DND-41 (cell line): ENCODE measurements at regions not wholly inside any gene's neighbourhood (a gene's known extent, or its start where the extent isn't known, plus 50 kb on each side); places are given as distances from the start of the nearest gene placed in this dataset.
"Not testable (repeated sequence)": the region's sequence is repeated elsewhere in the genome, so short reads cannot be mapped to it uniquely, and the experiment has no call there.

Experiments
- ATAC-seq: fragments of 200-7000 bp; cut with Tn5 transposase; 3 replicates; pipeline ENCODE4 v1.9.1; 2021; ENCODE audit warnings: low read depth; ENCODE audit not compliant: insufficient read depth
- DNase-seq: peaks from one replicate; pipeline ENCODE4 v3.0.0-alpha.2; 2020
- H2AFZ ChIP-seq: 2 replicates; pipeline ENCODE4 v1.6.0; 2012; ENCODE audit warnings: low read depth, low read length
- H3K27ac ChIP-seq: 2 replicates; pipeline ENCODE4 v1.5.1; 2012; ENCODE audit warnings: low read length, inconsistent platforms
- H3K27me3 ChIP-seq: fragments of 200-600 bp; sonication (generic); 2 replicates; pipeline ENCODE4 v1.6.0; 2012; ENCODE audit warnings: low read length, mild to moderate bottlenecking, inconsistent platforms; ENCODE audit not compliant: insufficient read depth, poor library complexity
- H3K36me3 ChIP-seq: 2 replicates; pipeline ENCODE4 v1.5.1; 2012; ENCODE audit warnings: low read length, inconsistent platforms; ENCODE audit not compliant: insufficient read depth
- H3K4me1 ChIP-seq: 2 replicates; pipeline ENCODE4 v1.5.1; 2012; ENCODE audit warnings: mild to moderate bottlenecking, low read length; ENCODE audit not compliant: insufficient read depth
- H3K4me2 ChIP-seq: 2 replicates; pipeline ENCODE4 v1.6.0; 2012; ENCODE audit warnings: mild to moderate bottlenecking, moderate library complexity, low read length, inconsistent platforms; ENCODE audit not compliant: insufficient read depth
- H3K4me3 ChIP-seq, 2 experiments: fragments of 200-600 bp in 1 of 2; shearing (Covaris generic) in 1 of 2; 2 replicates each; pipeline ENCODE4 v1.5.1; 2012 to 2016; ENCODE audit warnings: inconsistent platforms in 2 of 2, low read length in 2 of 2, mild to moderate bottlenecking in 2 of 2, low read depth in 1 of 2, moderate library complexity in 1 of 2
- H3K79me2 ChIP-seq: 2 replicates; pipeline ENCODE4 v1.6.0; 2012; ENCODE audit warnings: low read length, inconsistent platforms; ENCODE audit not compliant: insufficient read depth
- H3K9ac ChIP-seq: 2 replicates; pipeline ENCODE4 v1.6.0; 2012; ENCODE audit warnings: low read depth, mild to moderate bottlenecking, inconsistent platforms, low read length, moderate library complexity
- H3K9me3 ChIP-seq: 2 replicates; pipeline ENCODE4 v1.5.1; 2012; ENCODE audit warnings: low read length, moderate library complexity, mild to moderate bottlenecking, inconsistent platforms; ENCODE audit not compliant: insufficient read depth, severe bottlenecking
- H4K20me1 ChIP-seq: 2 replicates; pipeline ENCODE4 v1.6.0; 2012; ENCODE audit warnings: low read length; ENCODE audit not compliant: insufficient read depth
- CTCF ChIP-seq: IDR thresholded peaks from 2 replicates; pipeline ENCODE4 v1.5.1; 2012; ENCODE audit warnings: borderline replicate concordance, low read length, moderate library complexity, mild to moderate bottlenecking; ENCODE audit not compliant: poor library complexity, severe bottlenecking; ENCODE audit errors: extremely low read depth
- EZH2 ChIP-seq: IDR thresholded peaks from 3 replicates; pipeline ENCODE4 v1.6.1; 2012; ENCODE audit warnings: borderline replicate concordance, low read depth, mild to moderate bottlenecking, moderate library complexity, low read length, inconsistent platforms; ENCODE audit not compliant: severe bottlenecking

DNA sequence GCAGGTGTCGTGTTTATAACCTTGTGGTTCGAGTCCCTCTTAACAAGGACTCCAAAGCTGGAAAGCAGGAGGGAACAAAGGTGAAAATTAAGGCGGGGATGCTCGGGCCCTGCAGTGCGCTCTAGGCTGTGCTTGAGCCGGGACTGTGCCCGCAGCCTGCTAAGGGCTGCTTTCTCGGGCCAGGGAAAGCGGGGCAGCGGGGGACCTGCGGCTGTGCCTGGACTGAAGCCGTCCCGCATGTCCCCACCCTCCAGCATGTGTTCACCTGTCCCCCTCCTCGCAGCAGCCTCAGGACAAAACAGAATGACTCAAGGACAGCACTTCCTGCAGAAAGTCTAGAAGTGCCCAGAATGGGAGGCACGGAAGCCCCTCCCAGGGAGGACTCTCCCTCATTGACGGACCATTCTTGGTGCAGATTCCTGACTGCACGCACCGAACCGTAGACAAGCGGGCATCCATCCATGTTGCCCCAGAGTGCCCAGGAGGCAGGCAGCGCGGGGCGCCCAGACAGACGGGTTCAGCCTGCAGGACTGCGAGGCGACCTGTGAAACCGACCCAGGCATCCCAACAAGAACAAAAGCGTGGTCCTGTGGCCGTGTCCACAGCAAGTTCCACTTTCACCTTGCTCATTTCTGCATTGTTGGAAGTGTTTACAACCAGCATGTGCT, 342.9 kb downstream of the MAGEB5 start:
- H3K9me3 ChIP-seq: no peaks in the 10 kb centered on the region
- H3K36me3 ChIP-seq: no peaks in the 10 kb centered on the region
- DNase-seq (no peak), ATAC-seq (no peak)
- H2AFZ ChIP-seq: no peak overlapping the region
- H3K4me1 ChIP-seq: no peaks in the 10 kb centered on the region
- no peak overlapping the region for H3K4me3 ChIP-seq
- no peaks in the 10 kb centered on the region for H4K20me1 ChIP-seq
- TF ChIP-seq CTCF (no peak), EZH2 (no peak)
- H3K27ac ChIP-seq: no peak overlapping the region
- no peak overlapping the region for H3K4me2 ChIP-seq
- no peaks in the 10 kb centered on the region for H3K27me3 ChIP-seq
- H3K9ac ChIP-seq: no peak overlapping the region
- H3K79me2 ChIP-seq: no peaks in the 10 kb centered on the region

- Histone ChIP-seq H3K9ac (no peak overlapping the region), H3K27me3 (no peaks in the 10 kb centered on the region), H4K20me1 (no peaks in the 10 kb centered on the region), H3K79me2 (no peaks in the 10 kb centered on the region), H3K9me3 (no peaks in the 10 kb centered on the region), H2AFZ (no peak overlapping the region), H3K4me1 (no peaks in the 10 kb centered on the region), H3K4me3 (no peak overlapping the region), H3K27ac (no peak overlapping the region), H3K4me2 (no peak overlapping the region), H3K36me3 (no peaks in the 10 kb centered on the region)
- DNase-seq (no peak), ATAC-seq (no peak)
- TF ChIP-seq CTCF: no peak
- TF ChIP-seq EZH2: no peak
These were observed 341.8 kb downstream of the MAGEB5 start for GRCh38 chrX:26557691-26558321.

DNA sequence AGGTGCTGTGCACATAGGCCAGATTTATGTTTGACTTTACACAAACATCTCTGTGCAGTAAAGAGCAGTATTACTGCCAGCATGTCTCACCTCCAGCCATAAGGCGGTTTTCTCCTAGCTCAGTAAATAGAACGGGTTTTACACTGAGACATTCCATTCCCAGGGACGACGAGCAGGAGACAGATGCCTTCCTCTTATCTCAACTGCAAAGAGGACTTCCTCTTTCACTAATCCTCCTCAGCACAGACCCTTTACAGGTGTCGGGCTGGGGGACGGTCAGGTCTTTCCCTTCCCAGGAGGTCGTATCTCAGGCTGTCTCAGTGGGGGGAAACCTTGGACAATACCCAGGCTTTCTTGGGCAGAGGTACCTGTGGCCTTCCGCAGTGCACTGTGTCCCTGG, 309.8 kb downstream of the MAGEB5 start:
- not testable (repeated sequence) for H3K9me3 ChIP-seq, H2AFZ ChIP-seq, H3K27ac ChIP-seq, H3K36me3 ChIP-seq, H3K4me1 ChIP-seq, H3K79me2 ChIP-seq, H4K20me1 ChIP-seq, H3K4me3 ChIP-seq, ATAC-seq, H3K27me3 ChIP-seq, H3K4me2 ChIP-seq, DNase-seq, H3K9ac ChIP-seq

DNA sequence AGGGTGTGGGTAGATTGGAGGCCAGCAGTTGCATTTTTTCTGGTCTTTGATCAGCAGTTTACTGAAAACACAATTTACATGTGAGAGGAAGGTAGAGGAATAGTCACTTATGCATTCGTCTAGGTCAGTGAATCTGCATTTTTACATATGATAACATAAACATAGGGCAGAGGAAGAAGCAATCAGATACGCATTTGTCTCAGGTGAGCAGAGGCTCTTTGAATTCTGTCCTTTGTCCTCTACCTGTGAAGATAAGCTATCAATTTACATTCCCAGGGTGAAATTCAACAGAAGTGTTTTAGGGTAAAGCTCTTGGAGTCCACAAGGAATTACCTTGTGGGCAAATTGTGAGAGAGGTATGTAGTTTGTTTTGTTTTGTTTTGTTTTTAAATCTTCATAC, 306.5 kb downstream of the MAGEB5 start:
- ATAC-seq: no peak
- Histone ChIP-seq H3K27me3 (no peaks in the 10 kb centered on the region), H3K4me1 (no peaks in the 10 kb centered on the region), H3K4me2 (no peak overlapping the region), H2AFZ (no peak overlapping the region), H3K36me3 (no peaks in the 10 kb centered on the region), H3K9me3 (no peaks in the 10 kb centered on the region), H4K20me1 (no peaks in the 10 kb centered on the region), H3K9ac (no peak overlapping the region), H3K27ac (no peak overlapping the region), H3K79me2 (no peaks in the 10 kb centered on the region), H3K4me3 (no peak overlapping the region)
- TF ChIP-seq EZH2 (no peak), CTCF (no peak)
- no peak for DNase-seq
